Psoas muscle (tissue), 7 donors: ENCODE measurements at regions not wholly inside any gene's neighbourhood (a gene's known extent, or its start where the extent isn't known, plus 50 kb on each side); places are given as distances from the start of the nearest gene placed in this dataset.

Experiments used
- ATAC-seq, 4 donors: fragments of 200-7000 bp; cut with Tn5 transposase; one replicate each; pipeline ENCODE4 v1.9.1; 2020; ENCODE audit warnings: moderate library complexity in 3 of 4, mild to moderate bottlenecking in 2 of 4
- DNase-seq, 2 donors: peaks; one replicate each; pipeline ENCODE4 v3.0.0-alpha.2; 2020
- H3K27ac ChIP-seq: fragments of 200-600 bp; one replicate; pipeline ENCODE4 v1.8.0; 2022
- H3K27me3 ChIP-seq, 3 donors: fragments of 200-600 bp in 1 of 3; one replicate each; pipeline versions ENCODE4 v1.6.1 to v1.8.0; 2013 to 2022; ENCODE audit warnings: low read length in 2 of 3, mild to moderate bottlenecking in 2 of 3, moderate library complexity in 1 of 3; ENCODE audit not compliant: insufficient read depth in 3 of 3
- H3K36me3 ChIP-seq, 2 donors: fragments of 200-600 bp in 1 of 2; one replicate each; pipeline versions ENCODE4 v1.6.1 to v1.8.0; 2013 to 2022; ENCODE audit warnings: low read depth in 1 of 2, mild to moderate bottlenecking in 1 of 2, moderate library complexity in 1 of 2; ENCODE audit not compliant: insufficient read depth in 1 of 2
- H3K4me1 ChIP-seq: fragments of 200-600 bp; one replicate; pipeline ENCODE4 v1.8.0; 2022
- H3K4me3 ChIP-seq: fragments of 200-600 bp; one replicate; pipeline ENCODE4 v1.8.0; 2022; ENCODE audit warnings: mild to moderate bottlenecking
- H3K9me3 ChIP-seq: fragments of 200-600 bp; one replicate; pipeline ENCODE4 v1.8.0; 2022
- CTCF ChIP-seq: fragments of 200-600 bp; IDR thresholded peaks from one replicate; pipeline ENCODE4 v1.8.0; 2022; ENCODE audit warnings: antibody characterized with exemption
- WGBS, 3 donors: extraction: QIAGEN DNeasy Blood & Tissue Kit; methylation state at CpG; one replicate each; pipeline versions ENCODE4 v1.1.6 to v1.1.7; 2013; 5-methylcytosine and 5-hydroxymethylcytosine counted together
- intact Hi-C, 2 donors: fragments of 100-400 bp; cut with DNase I; formaldehyde crosslinking; loops; one replicate each; pipeline versions ENCODE4 v1.11.0 to v1.14.2; 2022
- donor health status: healthy with polysubstance abuse.
- donor health status: DM: no; HTN: no; CAD: no; lungs with moderate emphysema.
- donor health status: Bipolar disorder and iron deficiency.
- donor health status: healthy.
- donor health status: DM: yes; HTN: yes; CAD: no.
- donor health status: DM: no; HTN: no; CAD: no.
- donor health status: DM: yes; HTN: yes; CAD: no.

- Histone ChIP-seq H3K27me3 (no peaks in the 10 kb centered on the region), H3K4me1 (no peaks in the 10 kb centered on the region), H3K9me3 (no peaks in the 10 kb centered on the region), H3K4me3 (no peak overlapping the region), H3K36me3 (no peaks in the 10 kb centered on the region), H3K27ac (no peak overlapping the region)
- TF ChIP-seq CTCF: no peak
- 76 to 78% (median 77%) methylated on average over 9 of the region's 9 CpGs for WGBS, 3 donors
- intact Hi-C loops: no loop called here
- no peak for DNase-seq
- no peak for ATAC-seq
These were observed 589.2 kb downstream of the CDH11 start for GRCh38 chr16:64532691-64533090.

DNA sequence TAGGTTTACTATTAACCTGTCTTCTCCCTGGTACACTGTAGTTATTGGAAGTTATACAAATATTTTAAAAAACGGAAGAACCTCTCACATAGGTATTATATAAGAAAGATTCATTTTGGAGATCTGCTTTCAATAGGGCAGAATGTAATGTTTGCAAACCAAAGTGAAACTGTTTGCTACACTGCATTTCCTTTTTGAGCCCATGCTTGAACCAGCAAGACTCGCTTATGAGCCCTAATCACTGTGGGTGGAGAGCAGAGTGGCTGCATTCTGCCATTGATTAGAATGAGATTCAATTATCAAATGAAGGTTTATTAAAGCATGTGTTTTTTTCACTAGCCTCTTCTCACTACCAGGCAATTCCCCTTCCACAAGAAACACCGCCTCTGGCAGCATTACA lies 589.7 kb downstream of the CDH11 start:
- ATAC-seq (no peak), DNase-seq (no peak)
- Histone ChIP-seq H3K9me3 (no peaks in the 10 kb centered on the region), H3K27me3 (no peaks in the 10 kb centered on the region), H3K36me3 (no peaks in the 10 kb centered on the region), H3K4me1 (no peaks in the 10 kb centered on the region), H3K27ac (no peak overlapping the region), H3K4me3 (no peak overlapping the region)
- intact Hi-C loops: no loop called here
- WGBS, 3 donors: 82 to 86% (median 85%) methylated on average over 3 of the region's 3 CpGs
- TF ChIP-seq CTCF: no peak

DNA sequence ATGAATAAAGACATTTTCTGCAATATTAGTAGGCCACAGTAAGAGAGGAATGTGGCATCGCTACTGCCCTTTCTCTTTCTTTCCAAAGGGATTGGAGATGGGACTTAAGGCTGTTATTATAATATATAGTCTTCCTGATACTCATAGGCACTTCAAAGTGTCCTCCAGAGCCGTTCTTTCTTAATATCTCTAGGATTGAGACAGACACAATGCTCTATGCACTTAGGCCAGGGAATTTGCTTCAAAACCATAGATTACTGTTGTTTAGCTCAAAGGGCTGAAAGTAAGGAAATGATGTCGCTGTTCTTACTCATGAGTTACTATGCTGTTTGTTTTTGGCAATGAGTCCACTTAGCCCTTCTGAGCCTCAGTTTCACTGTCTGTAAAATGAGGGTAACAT lies 590.5 kb downstream of the CDH11 start:
- intact Hi-C loops: no loop called here
- Histone ChIP-seq H3K36me3 (no peaks in the 10 kb centered on the region), H3K27me3 (no peaks in the 10 kb centered on the region), H3K4me3 (no peak overlapping the region), H3K9me3 (no peaks in the 10 kb centered on the region), H3K4me1 (no peaks in the 10 kb centered on the region), H3K27ac (no peak overlapping the region)
- DNase-seq (no peak), ATAC-seq (no peak)
- no peak for TF ChIP-seq CTCF
- 78 to 84% (median 82%) methylated on average over 3 of the region's 3 CpGs for WGBS, 3 donors

DNA sequence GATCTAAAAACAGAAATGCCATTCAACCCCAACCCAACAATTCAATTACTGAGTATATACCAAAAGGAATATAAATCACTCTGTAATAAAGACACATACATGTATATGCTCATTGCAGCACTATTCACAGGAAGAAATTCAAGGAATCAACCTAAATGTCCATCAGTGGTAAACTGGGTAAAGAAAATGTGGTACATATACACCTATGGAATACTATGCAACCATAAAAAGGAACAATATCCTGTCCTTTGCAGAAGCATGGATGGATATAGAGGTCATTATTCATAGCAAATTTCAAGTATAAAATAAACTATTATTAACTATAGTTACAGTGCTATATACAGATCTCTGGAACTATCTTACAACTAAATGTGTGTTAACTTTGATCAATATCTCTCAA lies 599.3 kb downstream of the CDH11 start:
- no peak for TF ChIP-seq CTCF
- no peaks in the 10 kb centered on the region for H3K27me3 ChIP-seq
- ATAC-seq (no peak), DNase-seq (no peak)
- H3K4me3 ChIP-seq: no peak overlapping the region
- H3K4me1 ChIP-seq: no peaks in the 10 kb centered on the region
- no peaks in the 10 kb centered on the region for H3K9me3 ChIP-seq
- H3K36me3 ChIP-seq: no peaks in the 10 kb centered on the region
- H3K27ac ChIP-seq: no peak overlapping the region
- intact Hi-C loops: no loop called here

- ATAC-seq (no peak), DNase-seq (no peak)
- no peaks in the 10 kb centered on the region for H3K36me3 ChIP-seq
- intact Hi-C loops: no loop called here
- H3K9me3 ChIP-seq: no peaks in the 10 kb centered on the region
- H3K4me3 ChIP-seq: no peak overlapping the region
- H3K27ac ChIP-seq: no peak overlapping the region
- WGBS, 3 donors: 81 to 88% (median 82%) methylated on average over 2 of the region's 2 CpGs
- no peaks in the 10 kb centered on the region for H3K4me1 ChIP-seq
- H3K27me3 ChIP-seq: no peaks in the 10 kb centered on the region
- TF ChIP-seq CTCF: no peak
These were observed 608.0 kb downstream of the CDH11 start for GRCh38 chr16:64513871-64514270.
